ENCODE measurements at regions not wholly inside any gene's neighbourhood (a gene's known extent, or its start where the extent isn't known, plus 50 kb on each side); places are given as distances from the start of the nearest gene placed in this dataset.

- Histone ChIP-seq H3K9me3 (no peaks in the 10 kb centered on the region), H2AFZ (ENCODE audit: low read depth) (no peak overlapping the region), H3K4me1 (ENCODE audit: control insufficient read depth in 1 of 2, insufficient read depth in 2 of 2, low read depth in 1 of 2, low read length in 1 of 2) (no peaks in the 10 kb centered on the region), H3K27me3 (ENCODE audit: insufficient read depth) (no peaks in the 10 kb centered on the region), H3K4me3 (ENCODE audit: low read depth in 2 of 2, low read length in 1 of 2) (no peak overlapping the region), H3K27ac (ENCODE audit: low read depth in 2 of 2, low read length in 1 of 2) (no peak overlapping the region), H3K9ac (no peak overlapping the region), H3K36me3 (replicated peaks in 1 of 2; ENCODE audit: control insufficient read depth in 1 of 2, insufficient read depth in 2 of 2, low read length in 1 of 2) (no peaks in the 10 kb centered on the region), H3K4me2 (no peak overlapping the region), H3K79me2 (ENCODE audit: insufficient read depth) (no peaks in the 10 kb centered on the region), H3F3A (replicated peaks; ENCODE audit: insufficient read depth) (no peaks in the 10 kb centered on the region), H3K9me2 (no peaks in the 10 kb centered on the region), H4K20me1 (ENCODE audit: insufficient read depth) (no peaks in the 10 kb centered on the region)
- ChIA-PET POLR2A (no interaction called here), CTCF (interaction anchor here (0.8 to 1.1 kb wide), 2 partner anchors 8 to 154 kb away, joined by 3 to 4 read pairs; no protein-coding TSS in a partner anchor)
- TF ChIP-seq CHD2 (IDR thresholded peaks at IDR 0.05; ENCODE audit: low read length, partially characterized antibody): no peak
- no peak for TF ChIP-seq MEF2A (IDR thresholded peaks at IDR 0.05; ENCODE audit: borderline replicate concordance, low read depth)
- no peak for TF ChIP-seq JUND (IDR thresholded peaks at IDR 0.05)
- TF ChIP-seq FOXM1 (IDR thresholded peaks at IDR 0.05; ENCODE audit: low read depth): no peak
- TF ChIP-seq IRF3 (IDR thresholded peaks at IDR 0.05; ENCODE audit: low read depth, low read length): no peak
- TF ChIP-seq YY1 (IDR thresholded peaks at IDR 0.05; ENCODE audit: low read depth): no peak
- no peak for TF ChIP-seq REST (IDR thresholded peaks at IDR 0.05; ENCODE audit: low read depth, low read length)
- TF ChIP-seq USF2 (IDR thresholded peaks at IDR 0.05; ENCODE audit: borderline replicate concordance, low read depth, low read length): no peak
- TF ChIP-seq TCF12 (IDR thresholded peaks at IDR 0.05): no peak
- TF ChIP-seq, protein P1, sequence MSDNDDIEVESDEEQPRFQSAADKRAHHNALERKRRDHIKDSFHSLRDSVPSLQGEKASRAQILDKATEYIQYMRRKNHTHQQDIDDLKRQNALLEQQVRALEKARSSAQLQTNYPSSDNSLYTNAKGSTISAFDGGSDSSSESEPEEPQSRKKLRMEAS (IDR thresholded peaks at IDR 0.05; ENCODE audit: low read depth): no peak
- no peak for TF ChIP-seq GATA2 (CRISPR knock-in tag; IDR thresholded peaks at IDR 0.05)
- TF ChIP-seq, protein P2, sequence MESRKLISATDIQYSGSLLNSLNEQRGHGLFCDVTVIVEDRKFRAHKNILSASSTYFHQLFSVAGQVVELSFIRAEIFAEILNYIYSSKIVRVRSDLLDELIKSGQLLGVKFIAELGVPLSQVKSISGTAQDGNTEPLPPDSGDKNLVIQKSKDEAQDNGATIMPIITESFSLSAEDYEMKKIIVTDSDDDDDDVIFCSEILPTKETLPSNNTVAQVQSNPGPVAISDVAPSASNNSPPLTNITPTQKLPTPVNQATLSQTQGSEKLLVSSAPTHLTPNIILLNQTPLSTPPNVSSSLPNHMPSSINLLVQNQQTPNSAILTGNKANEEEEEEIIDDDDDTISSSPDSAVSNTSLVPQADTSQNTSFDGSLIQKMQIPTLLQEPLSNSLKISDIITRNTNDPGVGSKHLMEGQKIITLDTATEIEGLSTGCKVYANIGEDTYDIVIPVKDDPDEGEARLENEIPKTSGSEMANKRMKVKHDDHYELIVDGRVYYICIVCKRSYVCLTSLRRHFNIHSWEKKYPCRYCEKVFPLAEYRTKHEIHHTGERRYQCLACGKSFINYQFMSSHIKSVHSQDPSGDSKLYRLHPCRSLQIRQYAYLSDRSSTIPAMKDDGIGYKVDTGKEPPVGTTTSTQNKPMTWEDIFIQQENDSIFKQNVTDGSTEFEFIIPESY (IDR thresholded peaks at IDR 0.05; ENCODE audit: borderline replicate concordance, low read depth): no peak
- TF ChIP-seq TAF1 (IDR thresholded peaks at IDR 0.05; ENCODE audit: borderline replicate concordance, low read depth, low read length): no peak
- TF ChIP-seq EP300 (IDR thresholded peaks at IDR 0.05; ENCODE audit: borderline replicate concordance in 1 of 2, low read depth in 1 of 2, low read length in 1 of 2): no peak
- TF ChIP-seq RCOR1 (IDR thresholded peaks at IDR 0.05; ENCODE audit: low read length): no peak
- no peak for TF ChIP-seq NRF1 (IDR thresholded peaks at IDR 0.05; ENCODE audit: low read depth, low read length)
- no peak for TF ChIP-seq NFIC (IDR thresholded peaks at IDR 0.05; ENCODE audit: borderline replicate concordance)
- TF ChIP-seq ELF1 (IDR thresholded peaks at IDR 0.05): no peak
- TF ChIP-seq, protein P3, sequence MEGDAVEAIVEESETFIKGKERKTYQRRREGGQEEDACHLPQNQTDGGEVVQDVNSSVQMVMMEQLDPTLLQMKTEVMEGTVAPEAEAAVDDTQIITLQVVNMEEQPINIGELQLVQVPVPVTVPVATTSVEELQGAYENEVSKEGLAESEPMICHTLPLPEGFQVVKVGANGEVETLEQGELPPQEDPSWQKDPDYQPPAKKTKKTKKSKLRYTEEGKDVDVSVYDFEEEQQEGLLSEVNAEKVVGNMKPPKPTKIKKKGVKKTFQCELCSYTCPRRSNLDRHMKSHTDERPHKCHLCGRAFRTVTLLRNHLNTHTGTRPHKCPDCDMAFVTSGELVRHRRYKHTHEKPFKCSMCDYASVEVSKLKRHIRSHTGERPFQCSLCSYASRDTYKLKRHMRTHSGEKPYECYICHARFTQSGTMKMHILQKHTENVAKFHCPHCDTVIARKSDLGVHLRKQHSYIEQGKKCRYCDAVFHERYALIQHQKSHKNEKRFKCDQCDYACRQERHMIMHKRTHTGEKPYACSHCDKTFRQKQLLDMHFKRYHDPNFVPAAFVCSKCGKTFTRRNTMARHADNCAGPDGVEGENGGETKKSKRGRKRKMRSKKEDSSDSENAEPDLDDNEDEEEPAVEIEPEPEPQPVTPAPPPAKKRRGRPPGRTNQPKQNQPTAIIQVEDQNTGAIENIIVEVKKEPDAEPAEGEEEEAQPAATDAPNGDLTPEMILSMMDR (IDR thresholded peaks at IDR 0.05): no peak
- TF ChIP-seq, protein P4, sequence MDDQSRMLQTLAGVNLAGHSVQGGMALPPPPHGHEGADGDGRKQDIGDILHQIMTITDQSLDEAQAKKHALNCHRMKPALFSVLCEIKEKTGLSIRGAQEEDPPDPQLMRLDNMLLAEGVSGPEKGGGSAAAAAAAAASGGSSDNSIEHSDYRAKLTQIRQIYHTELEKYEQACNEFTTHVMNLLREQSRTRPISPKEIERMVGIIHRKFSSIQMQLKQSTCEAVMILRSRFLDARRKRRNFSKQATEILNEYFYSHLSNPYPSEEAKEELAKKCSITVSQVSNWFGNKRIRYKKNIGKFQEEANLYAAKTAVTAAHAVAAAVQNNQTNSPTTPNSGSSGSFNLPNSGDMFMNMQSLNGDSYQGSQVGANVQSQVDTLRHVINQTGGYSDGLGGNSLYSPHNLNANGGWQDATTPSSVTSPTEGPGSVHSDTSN (IDR thresholded peaks at IDR 0.05): no peak
- DNase-seq: no peak
- 57% methylated on average over 4 of the region's 5 CpGs for WGBS (ENCODE audit: low lambda C conversion rate)
Measured at GRCh38 chr18:54517521-54517920, 73.5 kb upstream of the DYNAP start.

Measured in SK-N-SH (cell line).